ENCODE measurements at regions not wholly inside any gene's neighbourhood (a gene's known extent, or its start where the extent isn't known, plus 50 kb on each side); places are given as distances from the start of the nearest gene placed in this dataset.

GRCh38 chr1:41999884-42000283 is 81.2 kb upstream of the HIVEP3 start:
- TF ChIP-seq CTCF (IDR thresholded peaks at IDR 0.05) (no peak), POLR2A (IDR thresholded peaks at IDR 0.05) (no peak)
